Endothelial cell of umbilical vein (primary cell): ENCODE measurements at regions not wholly inside any gene's neighbourhood (a gene's known extent, or its start where the extent isn't known, plus 50 kb on each side); places are given as distances from the start of the nearest gene placed in this dataset.

Experiments
- BruUV-seq: library from RNA; stranded (reverse); fragments of 400-500 nt; replicated peaks from 2 replicates; lab custom pipeline; 2021; lab: Mats Ljungman, UMichigan
- CTCF ChIA-PET: fragments of 300-600, 350-600 bp; sonication (Branson Sonifier 250); formaldehyde crosslinking; loops from one replicate; lab custom pipeline; 2021; ENCODE audit warnings: antibody characterized with exemption, inconsistent platforms; lab: Charles Lee
- POLR2A ChIA-PET: fragments of 300-600, 350-600 bp; sonication (Branson Sonifier 250); formaldehyde crosslinking; loops from one replicate; lab custom pipeline; 2021; ENCODE audit warnings: antibody characterized with exemption, inconsistent platforms; lab: Charles Lee
- DNase-seq: peaks from one replicate; pipeline ENCODE4 v3.0.0-alpha.2; 2011; ENCODE audit warnings: low read depth, low spot score
- FAIRE-seq: peaks from 2 replicates; lab custom pipeline; 2011; peaks lifted over from hg19 to GRCh38; lab: Jason Lieb, UNC
- H2AFZ ChIP-seq: 2 replicates; pipeline ENCODE4 v1.6.0; 2012; ENCODE audit warnings: low read depth, low read length, control low read depth, inconsistent platforms
- H3K27ac ChIP-seq: 2 replicates; pipeline ENCODE4 v1.5.1; 2011; ENCODE audit warnings: low read depth, mild to moderate bottlenecking, control low read depth, low read length, moderate library complexity; ENCODE audit not compliant: insufficient read depth
- H3K27me3 ChIP-seq, 2 experiments: 2 replicates each; pipeline versions ENCODE4 v1.6.0 to v1.6.1; 2011; ENCODE audit warnings: low read length in 2 of 2, mixed read lengths in 1 of 2; ENCODE audit not compliant: control insufficient read depth in 2 of 2, insufficient read depth in 2 of 2
- H3K36me3 ChIP-seq, 2 experiments: 2 replicates in 1 of 2; 3 replicates in 1 of 2; pipeline ENCODE4 v1.5.1; 2011; ENCODE audit warnings: low read length in 2 of 2, mild to moderate bottlenecking in 1 of 2, moderate library complexity in 1 of 2; ENCODE audit not compliant: control insufficient read depth in 2 of 2, insufficient read depth in 2 of 2; ENCODE audit errors: extremely low read depth in 1 of 2
- H3K4me1 ChIP-seq: 3 replicates; pipeline ENCODE4 v1.5.1; 2011; ENCODE audit warnings: mild to moderate bottlenecking, low read length; ENCODE audit not compliant: control insufficient read depth, insufficient read depth; ENCODE audit errors: extremely low read depth
- H3K4me2 ChIP-seq: 2 replicates; pipeline ENCODE4 v1.6.1; 2011; ENCODE audit warnings: low read length, control low read depth, mixed read lengths; ENCODE audit not compliant: insufficient read depth
- H3K4me3 ChIP-seq, 3 experiments: fragments of 200-600 bp in 1 of 3; sonication (generic), shearing (Covaris generic) in 1 of 3; replicated peaks in 1 of 3; 2 replicates each; pipeline ENCODE4 v1.5.1; 2011 to 2016; ENCODE audit warnings: control low read depth in 3 of 3, low read length in 3 of 3, mild to moderate bottlenecking in 2 of 3, inconsistent platforms in 1 of 3, low read depth in 1 of 3, moderate library complexity in 1 of 3; ENCODE audit not compliant: insufficient read depth in 1 of 3
- H3K79me2 ChIP-seq: 2 replicates; pipeline ENCODE4 v1.6.0; 2012; ENCODE audit warnings: low read length, inconsistent platforms; ENCODE audit not compliant: control insufficient read depth, insufficient read depth
- H3K9ac ChIP-seq: replicated peaks from 2 replicates; pipeline ENCODE3; 2011; ENCODE audit warnings: low read length, control low read depth; ENCODE audit not compliant: insufficient read depth; ENCODE audit errors: extremely low read depth
- H3K9me1 ChIP-seq: replicated peaks from 3 replicates; pipeline ENCODE4 v1.6.0; 2011; ENCODE audit warnings: mild to moderate bottlenecking, low read length; ENCODE audit not compliant: control insufficient read depth, insufficient read depth; ENCODE audit errors: extremely low read depth
- H3K9me3 ChIP-seq: replicated peaks from 2 replicates; pipeline ENCODE4 v1.5.1; 2012; ENCODE audit warnings: low read length, inconsistent platforms; ENCODE audit not compliant: control insufficient read depth, insufficient read depth
- H4K20me1 ChIP-seq: replicated peaks from 2 replicates; pipeline ENCODE3; 2011; ENCODE audit warnings: mild to moderate bottlenecking, low read length; ENCODE audit not compliant: control insufficient read depth, insufficient read depth; ENCODE audit errors: extremely low read depth
- EZH2 ChIP-seq: IDR thresholded peaks from 2 replicates; pipeline ENCODE4 v1.6.1; 2012; ENCODE audit warnings: borderline replicate concordance, low read depth, mild to moderate bottlenecking, moderate library complexity, low read length, inconsistent platforms; ENCODE audit not compliant: severe bottlenecking
- FOS ChIP-seq: IDR thresholded peaks from 2 replicates; pipeline ENCODE4 v1.6.1; 2011; ENCODE audit warnings: mild to moderate bottlenecking, low read length, moderate library complexity, borderline replicate concordance; ENCODE audit not compliant: insufficient read depth
- GATA2 ChIP-seq: IDR thresholded peaks from 2 replicates; pipeline ENCODE4 v1.7.0; 2011; ENCODE audit warnings: low read depth, mild to moderate bottlenecking, moderate library complexity, mixed read lengths, low read length; ENCODE audit not compliant: insufficient read length, insufficient read depth
- JUN ChIP-seq: IDR thresholded peaks from 2 replicates; pipeline ENCODE4 v1.6.1; 2011; ENCODE audit warnings: borderline replicate concordance, low read depth; ENCODE audit not compliant: insufficient read length, insufficient read depth
- MYC ChIP-seq: IDR thresholded peaks from one replicate; pipeline ENCODE4 v1.6.1; 2011; ENCODE audit warnings: mild to moderate bottlenecking, low read depth, low read length
- POLR2A ChIP-seq: IDR thresholded peaks from 2 replicates; pipeline ENCODE4 v1.6.1; 2012; ENCODE audit warnings: low read depth, mild to moderate bottlenecking, control low read depth, low read length
- POLR2AphosphoS5 ChIP-seq: IDR thresholded peaks from 2 replicates; pipeline ENCODE4 v1.6.1; 2012; ENCODE audit warnings: low read depth, mild to moderate bottlenecking, control low read depth, low read length, moderate library complexity; ENCODE audit not compliant: insufficient read depth
- dilution Hi-C: fragments of 300-500 bp; cut with MboI; formaldehyde crosslinking; loops from one replicate; pipeline ENCODE4 v1.15.0; 2019; ENCODE audit warnings: low sequenced_read_pairs; ENCODE audit not compliant: extremely low pct_ligation_motif_present
- intact Hi-C: fragments of 100-400 bp; cut with micrococcal nuclease; formaldehyde crosslinking; loops from one replicate; pipeline ENCODE4 v1.10.0; 2022
- TF ChIP-seq, protein P1 (sequence below), 2 donors: IDR thresholded peaks; 1 replicate in 1 of 2; 2 replicates in 1 of 2; pipeline ENCODE4 v1.5.1; 2011; ENCODE audit warnings: low read length in 2 of 2, mild to moderate bottlenecking in 2 of 2, moderate library complexity in 2 of 2, control low read depth in 1 of 2, inconsistent platforms in 1 of 2, low read depth in 1 of 2; ENCODE audit not compliant: insufficient read depth in 1 of 2; ENCODE audit errors: extremely low read depth in 1 of 2
- TF ChIP-seq, protein P2 (sequence below): IDR thresholded peaks from 2 replicates; pipeline ENCODE4 v1.6.1; 2011; ENCODE audit not compliant: insufficient read depth, insufficient read length

DNA sequence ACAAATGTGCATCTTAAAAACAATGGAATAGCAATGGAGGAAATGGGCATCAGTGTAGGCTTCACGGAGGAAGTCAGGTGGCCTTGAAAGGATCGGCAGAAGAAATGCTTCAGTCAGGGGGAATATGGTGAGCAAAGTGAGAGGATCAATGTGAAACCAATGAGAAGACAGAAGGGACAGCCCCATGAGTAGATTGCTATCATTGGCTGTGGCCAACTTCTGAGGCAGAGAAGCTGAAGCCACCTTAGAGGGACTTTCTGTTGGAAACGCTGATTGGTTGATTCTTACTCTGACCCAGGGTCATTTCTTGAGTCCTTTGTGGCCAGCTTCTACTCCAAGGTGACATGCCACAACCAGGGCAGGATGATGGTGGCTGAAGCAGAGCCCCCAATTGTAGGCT is 130.7 kb upstream of the ZNF648 start:
- no peak overlapping the region for H3K4me2 ChIP-seq
- dilution Hi-C loops (no loop called here), intact Hi-C loops (no loop called here)
- no peaks in the 10 kb centered on the region for H3K27me3 ChIP-seq
- H3K9me1 ChIP-seq, result no peaks in the 10 kb centered on the region
- no peaks in the 10 kb centered on the region for H4K20me1 ChIP-seq
- POLR2A ChIA-PET, result no interaction called here
- no peak overlapping the region for H3K27ac ChIP-seq
- H3K36me3 ChIP-seq, result no peaks in the 10 kb centered on the region
- H2AFZ ChIP-seq, result no peak overlapping the region
- FAIRE-seq (no peak), DNase-seq (no peak)
- CTCF ChIA-PET, result no interaction called here
- no peak overlapping the region for H3K9ac ChIP-seq
- no peaks in the 10 kb centered on the region for H3K4me1 ChIP-seq
- BruUV-seq, result no TSS peak
- no peaks in the 10 kb centered on the region for H3K79me2 ChIP-seq
- TF ChIP-seq MYC, result no peak
- H3K9me3 ChIP-seq, result no peaks in the 10 kb centered on the region
- no peak overlapping the region for H3K4me3 ChIP-seq

DNA sequence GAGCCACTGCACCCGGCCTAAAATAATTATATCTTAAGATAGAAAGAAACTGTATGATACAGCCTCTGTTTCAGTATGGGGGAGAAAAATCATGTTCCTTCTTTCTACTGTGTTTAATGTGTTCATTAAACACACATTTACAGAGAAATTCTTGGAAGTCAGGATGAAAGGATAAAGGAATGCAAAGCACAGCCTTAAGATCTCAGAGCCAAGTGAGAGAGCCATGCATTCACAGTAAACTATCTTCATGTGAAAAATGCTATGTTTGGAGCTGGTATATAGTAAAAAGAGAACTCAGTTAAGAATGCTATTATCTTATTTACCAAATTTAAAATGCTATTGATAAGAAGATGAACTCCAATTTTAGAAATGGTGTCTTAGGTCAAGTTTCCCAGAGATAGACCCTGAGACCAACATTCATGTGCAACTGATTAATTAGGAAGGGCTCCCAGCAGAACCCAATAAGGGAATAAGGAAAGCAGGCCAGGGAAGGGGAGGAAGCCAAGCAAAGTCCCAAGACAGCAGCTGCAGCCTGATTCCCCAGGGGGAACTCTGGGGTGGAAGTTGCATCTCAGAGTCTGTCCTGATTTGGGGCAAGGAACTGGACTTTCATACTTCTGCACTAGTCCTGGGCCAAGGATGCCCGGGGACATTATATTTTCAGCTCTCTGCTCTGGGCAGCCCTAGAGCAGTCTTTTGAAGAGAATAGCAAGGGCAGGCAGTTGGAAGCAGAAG is 130.0 kb upstream of the ZNF648 start:
- no peak overlapping the region for H3K27ac ChIP-seq
- DNase-seq (no peak), FAIRE-seq (no peak)
- no peaks in the 10 kb centered on the region for H3K79me2 ChIP-seq
- no peak overlapping the region for H2AFZ ChIP-seq
- no peak overlapping the region for H3K4me2 ChIP-seq
- ChIA-PET POLR2A (no interaction called here), CTCF (no interaction called here)
- no TSS peak for BruUV-seq
- no peaks in the 10 kb centered on the region for H4K20me1 ChIP-seq
- TF ChIP-seq POLR2A, result no peak
- no peak for TF ChIP-seq MYC
- no peak for TF ChIP-seq GATA2
- no peak for TF ChIP-seq EZH2
- TF ChIP-seq POLR2AphosphoS5, result no peak
- no peak for TF ChIP-seq JUN
- TF ChIP-seq FOS, result no peak
- TF ChIP-seq, protein P1, sequence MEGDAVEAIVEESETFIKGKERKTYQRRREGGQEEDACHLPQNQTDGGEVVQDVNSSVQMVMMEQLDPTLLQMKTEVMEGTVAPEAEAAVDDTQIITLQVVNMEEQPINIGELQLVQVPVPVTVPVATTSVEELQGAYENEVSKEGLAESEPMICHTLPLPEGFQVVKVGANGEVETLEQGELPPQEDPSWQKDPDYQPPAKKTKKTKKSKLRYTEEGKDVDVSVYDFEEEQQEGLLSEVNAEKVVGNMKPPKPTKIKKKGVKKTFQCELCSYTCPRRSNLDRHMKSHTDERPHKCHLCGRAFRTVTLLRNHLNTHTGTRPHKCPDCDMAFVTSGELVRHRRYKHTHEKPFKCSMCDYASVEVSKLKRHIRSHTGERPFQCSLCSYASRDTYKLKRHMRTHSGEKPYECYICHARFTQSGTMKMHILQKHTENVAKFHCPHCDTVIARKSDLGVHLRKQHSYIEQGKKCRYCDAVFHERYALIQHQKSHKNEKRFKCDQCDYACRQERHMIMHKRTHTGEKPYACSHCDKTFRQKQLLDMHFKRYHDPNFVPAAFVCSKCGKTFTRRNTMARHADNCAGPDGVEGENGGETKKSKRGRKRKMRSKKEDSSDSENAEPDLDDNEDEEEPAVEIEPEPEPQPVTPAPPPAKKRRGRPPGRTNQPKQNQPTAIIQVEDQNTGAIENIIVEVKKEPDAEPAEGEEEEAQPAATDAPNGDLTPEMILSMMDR (IDR thresholded peaks at IDR 0.05; ENCODE audit: extremely low read depth in 1 of 2, insufficient read depth in 1 of 2, low read depth in 1 of 2, low read length in 2 of 2), result no peak
- TF ChIP-seq, protein P2, sequence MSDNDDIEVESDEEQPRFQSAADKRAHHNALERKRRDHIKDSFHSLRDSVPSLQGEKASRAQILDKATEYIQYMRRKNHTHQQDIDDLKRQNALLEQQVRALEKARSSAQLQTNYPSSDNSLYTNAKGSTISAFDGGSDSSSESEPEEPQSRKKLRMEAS, result no peak
- intact Hi-C loops, result no loop called here
- no peaks in the 10 kb centered on the region for H3K9me3 ChIP-seq
- no peaks in the 10 kb centered on the region for H3K27me3 ChIP-seq
- H3K4me3 ChIP-seq, result no peak overlapping the region
- no peaks in the 10 kb centered on the region for H3K4me1 ChIP-seq
- H3K9me1 ChIP-seq, result no peaks in the 10 kb centered on the region
- H3K9ac ChIP-seq, result no peak overlapping the region
- dilution Hi-C loops, result no loop called here
- H3K36me3 ChIP-seq, result no peaks in the 10 kb centered on the region
